AG09319 (cell line): ENCODE measurements at regions not wholly inside any gene's neighbourhood (a gene's known extent, or its start where the extent isn't known, plus 50 kb on each side); places are given as distances from the start of the nearest gene placed in this dataset.
"Not testable (repeated sequence)": the region's sequence is repeated elsewhere in the genome, so short reads cannot be mapped to it uniquely, and the experiment has no call there.

Source experiments
- DNase-seq: peaks from one replicate; pipeline ENCODE4 v3.0.0-alpha.2; 2010; ENCODE audit warnings: low read depth; ENCODE audit errors: extremely low read depth
- TF ChIP-seq, protein P1 (sequence below): IDR thresholded peaks from 2 replicates; pipeline ENCODE4 v1.5.1; 2011; ENCODE audit warnings: low read depth, mild to moderate bottlenecking, inconsistent platforms, low read length, moderate library complexity

DNA sequence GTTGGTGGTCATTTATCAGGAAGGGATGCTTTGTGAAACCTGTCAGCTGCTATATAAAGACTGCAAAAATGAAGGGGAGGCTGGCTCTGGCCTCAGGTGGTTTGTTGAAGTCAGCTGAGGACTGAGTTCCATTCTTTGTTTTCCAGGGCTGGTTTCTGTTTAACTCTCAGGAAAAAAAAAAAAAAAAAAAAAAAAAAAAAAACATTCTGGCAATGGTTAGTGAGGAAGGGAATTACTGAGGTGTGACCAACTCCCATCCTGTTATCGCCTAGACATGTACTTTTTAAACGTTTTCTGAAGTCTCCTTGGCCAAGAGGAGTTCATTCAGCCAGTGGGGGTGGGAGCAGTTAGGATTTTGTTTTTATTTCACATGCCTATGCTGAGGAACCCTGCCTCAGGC lies 316.3 kb downstream of the OXSM start:
- DNase-seq: no peak
- TF ChIP-seq, protein P1, sequence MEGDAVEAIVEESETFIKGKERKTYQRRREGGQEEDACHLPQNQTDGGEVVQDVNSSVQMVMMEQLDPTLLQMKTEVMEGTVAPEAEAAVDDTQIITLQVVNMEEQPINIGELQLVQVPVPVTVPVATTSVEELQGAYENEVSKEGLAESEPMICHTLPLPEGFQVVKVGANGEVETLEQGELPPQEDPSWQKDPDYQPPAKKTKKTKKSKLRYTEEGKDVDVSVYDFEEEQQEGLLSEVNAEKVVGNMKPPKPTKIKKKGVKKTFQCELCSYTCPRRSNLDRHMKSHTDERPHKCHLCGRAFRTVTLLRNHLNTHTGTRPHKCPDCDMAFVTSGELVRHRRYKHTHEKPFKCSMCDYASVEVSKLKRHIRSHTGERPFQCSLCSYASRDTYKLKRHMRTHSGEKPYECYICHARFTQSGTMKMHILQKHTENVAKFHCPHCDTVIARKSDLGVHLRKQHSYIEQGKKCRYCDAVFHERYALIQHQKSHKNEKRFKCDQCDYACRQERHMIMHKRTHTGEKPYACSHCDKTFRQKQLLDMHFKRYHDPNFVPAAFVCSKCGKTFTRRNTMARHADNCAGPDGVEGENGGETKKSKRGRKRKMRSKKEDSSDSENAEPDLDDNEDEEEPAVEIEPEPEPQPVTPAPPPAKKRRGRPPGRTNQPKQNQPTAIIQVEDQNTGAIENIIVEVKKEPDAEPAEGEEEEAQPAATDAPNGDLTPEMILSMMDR: no peak

DNA sequence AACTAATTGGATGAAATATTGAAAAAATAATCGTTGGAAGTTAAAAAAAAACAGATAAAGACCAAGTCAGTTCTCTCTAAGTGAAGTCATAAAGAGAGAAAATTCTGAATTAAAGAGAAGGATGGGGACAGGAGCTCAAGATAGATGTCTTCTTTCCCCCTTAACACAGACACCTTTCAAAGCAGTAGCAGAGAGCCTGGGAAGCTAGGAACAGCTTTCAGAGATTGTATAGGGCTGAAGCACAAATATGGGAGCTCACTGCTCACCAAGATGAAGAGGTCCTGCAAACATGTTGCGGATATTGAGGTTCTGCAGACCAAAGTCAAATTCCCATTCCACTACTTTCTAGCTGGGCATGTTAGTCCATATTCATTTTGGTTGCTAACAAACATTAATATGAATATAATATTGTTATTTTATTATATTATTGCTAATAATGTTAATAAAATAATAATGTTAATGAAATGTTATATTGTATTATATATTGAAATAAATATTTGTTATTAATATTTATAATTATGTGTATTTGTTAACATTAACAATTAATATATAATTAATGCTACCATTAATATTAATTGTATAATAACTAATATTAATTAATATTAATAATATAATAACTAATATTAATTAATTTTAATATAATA lies 319.1 kb downstream of the OXSM start:
- DNase-seq: no peak
- TF ChIP-seq, protein P1: no peak

DNA sequence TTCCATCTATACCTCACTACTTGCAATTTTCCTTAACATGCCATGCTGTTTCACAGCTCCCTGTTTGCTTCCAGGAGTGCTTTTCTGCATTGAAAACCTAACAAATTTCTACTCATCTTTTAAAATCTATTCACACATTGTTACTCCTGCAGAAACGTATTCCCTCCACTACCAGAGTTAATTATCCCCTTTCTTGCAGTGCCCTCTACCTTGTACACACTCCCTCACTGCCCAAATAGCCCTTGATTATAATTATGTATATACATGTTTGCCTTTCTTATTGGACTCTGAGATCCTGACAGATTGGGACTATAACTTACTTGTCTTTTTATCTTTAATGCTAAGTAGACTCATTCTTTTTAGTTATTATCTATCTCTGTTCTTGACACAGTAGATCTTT lies 325.0 kb downstream of the OXSM start:
- TF ChIP-seq, protein P1: no peak
- no peak for DNase-seq

DNA sequence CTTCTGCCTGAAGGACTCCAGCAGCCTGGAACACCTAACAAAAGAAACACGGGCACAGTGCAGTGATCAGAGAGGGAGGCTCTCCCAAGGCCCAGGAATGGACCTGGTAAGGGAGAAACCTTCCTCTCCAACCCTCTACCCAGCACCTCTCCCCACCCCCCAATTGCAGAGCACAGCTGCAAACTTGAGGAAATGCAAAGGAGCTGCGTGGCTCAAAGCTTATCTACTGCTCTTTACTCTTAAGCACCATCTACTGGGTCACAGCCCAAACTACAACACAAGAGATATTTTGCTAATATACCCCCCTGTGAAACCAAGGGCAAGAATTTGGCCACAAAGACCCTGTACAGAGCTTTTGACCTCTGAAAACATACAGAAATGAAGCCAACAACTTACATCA lies 328.3 kb downstream of the OXSM start:
- DNase-seq: no peak
- TF ChIP-seq, protein P1: no peak

DNA sequence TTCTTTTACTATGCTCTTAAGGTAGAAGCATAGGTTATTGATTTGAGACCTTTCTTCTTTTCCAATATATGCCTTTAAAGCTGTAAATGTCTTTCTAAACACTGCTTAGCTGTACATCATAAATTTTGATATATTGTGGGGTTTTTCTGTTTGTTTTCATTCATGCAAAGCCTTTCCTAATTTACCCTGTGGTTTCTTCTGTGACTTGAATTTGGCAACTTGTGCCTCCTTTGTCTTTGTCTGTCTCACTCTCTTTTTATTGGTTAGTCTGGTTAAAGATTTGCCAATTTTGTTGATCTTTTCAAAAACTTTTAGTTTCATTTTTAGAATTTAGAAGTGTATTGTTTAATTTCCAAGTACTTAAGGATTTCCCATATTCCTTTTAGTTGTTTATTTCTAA lies 343.1 kb downstream of the OXSM start:
- no peak for DNase-seq
- TF ChIP-seq, protein P1: no peak

DNA sequence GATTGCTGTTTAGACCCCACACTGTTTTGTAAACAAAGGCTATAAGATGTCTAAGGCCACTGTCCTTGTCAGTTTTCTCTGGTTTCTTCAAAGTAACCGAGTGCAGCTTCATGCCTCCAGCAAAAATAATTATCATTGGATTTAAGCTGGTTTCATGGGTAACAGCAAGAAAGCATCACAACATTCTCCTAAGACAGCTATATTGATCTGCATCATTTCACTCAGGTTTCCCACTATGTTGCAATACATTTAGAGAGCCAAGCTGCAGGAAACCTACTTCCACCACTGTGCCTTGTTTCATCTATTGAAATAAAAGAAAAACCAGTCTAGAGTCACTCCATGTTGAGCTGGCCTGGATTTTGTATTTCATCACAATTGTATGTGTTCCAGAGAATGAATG lies 351.4 kb downstream of the OXSM start:
- DNase-seq: no peak
- TF ChIP-seq, protein P1: no peak

DNA sequence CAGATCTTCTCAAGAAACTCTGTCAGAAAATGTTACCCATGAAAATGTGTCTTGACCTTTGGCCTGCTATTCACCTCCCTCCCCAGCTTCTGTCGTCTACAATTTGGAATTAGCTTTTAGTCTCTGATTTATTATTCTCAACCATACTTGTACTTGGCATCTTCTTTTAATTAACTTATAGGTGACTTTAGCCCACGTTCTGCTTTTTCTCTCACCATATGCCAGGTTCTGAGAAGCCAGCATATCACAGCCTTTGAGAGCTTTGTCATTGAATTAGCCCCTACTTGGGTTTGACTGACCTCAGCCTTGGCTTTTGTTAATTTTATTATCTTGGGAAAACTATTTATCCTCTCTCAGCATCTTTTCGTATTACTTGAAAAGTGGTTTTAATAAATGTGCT lies 355.9 kb downstream of the OXSM start:
- no peak for DNase-seq
- TF ChIP-seq, protein P1: no peak

DNA sequence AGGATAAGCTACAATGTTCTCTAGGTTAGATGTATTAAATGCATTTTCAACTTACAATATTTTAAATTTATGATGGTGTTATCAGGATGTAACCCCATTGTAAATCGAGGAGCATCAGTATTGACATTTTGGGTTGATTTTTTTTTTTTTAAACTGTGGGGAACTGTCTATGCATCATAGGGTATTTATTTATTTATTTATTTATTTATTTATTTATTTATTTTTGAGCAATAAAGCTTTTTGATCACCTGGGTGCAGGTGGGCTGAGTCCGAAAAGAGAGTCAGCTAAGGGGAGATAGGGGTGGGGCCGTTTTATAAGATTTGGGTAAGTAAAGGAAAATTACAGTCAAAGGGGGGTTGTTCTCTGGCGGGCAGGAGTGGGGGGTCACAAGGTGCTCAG lies 367.5 kb downstream of the OXSM start:
- DNase-seq: not testable (repeated sequence)
